Astrocyte (in vitro differentiated cells and primary cell): ENCODE measurements at regions not wholly inside any gene's neighbourhood (a gene's known extent, or its start where the extent isn't known, plus 50 kb on each side); places are given as distances from the start of the nearest gene placed in this dataset.

ENCODE experiments used
- CTCF ChIP-seq: IDR thresholded peaks from 2 replicates; pipeline ENCODE4 v1.5.1; 2011; ENCODE audit warnings: low read depth, mild to moderate bottlenecking, inconsistent platforms, low read length, moderate library complexity; ENCODE audit not compliant: insufficient read depth
- EZH2 ChIP-seq: IDR thresholded peaks from 2 replicates; pipeline ENCODE4 v1.6.1; 2012; ENCODE audit warnings: mild to moderate bottlenecking, low read length, inconsistent platforms; ENCODE audit not compliant: insufficient read depth

- TF ChIP-seq EZH2 (no peak), CTCF (no peak)
These were observed 200.6 kb downstream of the MAFB start for GRCh38 chr20:40488401-40488800.
